ENCODE measurements at regions not wholly inside any gene's neighbourhood (a gene's known extent, or its start where the extent isn't known, plus 50 kb on each side); places are given as distances from the start of the nearest gene placed in this dataset.

GRCh38 chrX:69021141-69021960 is 143.9 kb downstream of the PJA1 start:
- peaks cover 14% of the 10 kb centered on the region for H3K4me1 Mint-ChIP-seq (ENCODE audit: low read depth)
- no peak overlapping the region for H3K27ac Mint-ChIP-seq
- H3K4me3 Mint-ChIP-seq, result no peak overlapping the region
- no peak for DNase-seq
- TF ChIP-seq, protein P1, sequence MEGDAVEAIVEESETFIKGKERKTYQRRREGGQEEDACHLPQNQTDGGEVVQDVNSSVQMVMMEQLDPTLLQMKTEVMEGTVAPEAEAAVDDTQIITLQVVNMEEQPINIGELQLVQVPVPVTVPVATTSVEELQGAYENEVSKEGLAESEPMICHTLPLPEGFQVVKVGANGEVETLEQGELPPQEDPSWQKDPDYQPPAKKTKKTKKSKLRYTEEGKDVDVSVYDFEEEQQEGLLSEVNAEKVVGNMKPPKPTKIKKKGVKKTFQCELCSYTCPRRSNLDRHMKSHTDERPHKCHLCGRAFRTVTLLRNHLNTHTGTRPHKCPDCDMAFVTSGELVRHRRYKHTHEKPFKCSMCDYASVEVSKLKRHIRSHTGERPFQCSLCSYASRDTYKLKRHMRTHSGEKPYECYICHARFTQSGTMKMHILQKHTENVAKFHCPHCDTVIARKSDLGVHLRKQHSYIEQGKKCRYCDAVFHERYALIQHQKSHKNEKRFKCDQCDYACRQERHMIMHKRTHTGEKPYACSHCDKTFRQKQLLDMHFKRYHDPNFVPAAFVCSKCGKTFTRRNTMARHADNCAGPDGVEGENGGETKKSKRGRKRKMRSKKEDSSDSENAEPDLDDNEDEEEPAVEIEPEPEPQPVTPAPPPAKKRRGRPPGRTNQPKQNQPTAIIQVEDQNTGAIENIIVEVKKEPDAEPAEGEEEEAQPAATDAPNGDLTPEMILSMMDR (IDR thresholded peaks at IDR 0.05), result no peak
- H3K27me3 Mint-ChIP-seq (ENCODE audit: insufficient read depth), result no peaks in the 10 kb centered on the region; the same call in 1 of the 2 replicates
- no peaks in the 10 kb centered on the region for H3K36me3 Mint-ChIP-seq (ENCODE audit: low read depth)
- no peaks in the 10 kb centered on the region for H3K9me3 Mint-ChIP-seq

GRCh38 chrX:69020316-69020715 is 144.9 kb downstream of the PJA1 start:
- TF ChIP-seq, protein P1 (IDR thresholded peaks at IDR 0.05), result no peak
- H3K27me3 Mint-ChIP-seq (ENCODE audit: insufficient read depth), result no peaks in the 10 kb centered on the region; the same call in 1 of the 2 replicates
- H3K27ac Mint-ChIP-seq, result no peak overlapping the region
- no peak for DNase-seq
- no peaks in the 10 kb centered on the region for H3K36me3 Mint-ChIP-seq (ENCODE audit: low read depth)
- no peak overlapping the region for H3K4me3 Mint-ChIP-seq
- peaks cover 6% of the 10 kb centered on the region for H3K4me1 Mint-ChIP-seq (ENCODE audit: low read depth)
- H3K9me3 Mint-ChIP-seq, result no peaks in the 10 kb centered on the region

DNA sequence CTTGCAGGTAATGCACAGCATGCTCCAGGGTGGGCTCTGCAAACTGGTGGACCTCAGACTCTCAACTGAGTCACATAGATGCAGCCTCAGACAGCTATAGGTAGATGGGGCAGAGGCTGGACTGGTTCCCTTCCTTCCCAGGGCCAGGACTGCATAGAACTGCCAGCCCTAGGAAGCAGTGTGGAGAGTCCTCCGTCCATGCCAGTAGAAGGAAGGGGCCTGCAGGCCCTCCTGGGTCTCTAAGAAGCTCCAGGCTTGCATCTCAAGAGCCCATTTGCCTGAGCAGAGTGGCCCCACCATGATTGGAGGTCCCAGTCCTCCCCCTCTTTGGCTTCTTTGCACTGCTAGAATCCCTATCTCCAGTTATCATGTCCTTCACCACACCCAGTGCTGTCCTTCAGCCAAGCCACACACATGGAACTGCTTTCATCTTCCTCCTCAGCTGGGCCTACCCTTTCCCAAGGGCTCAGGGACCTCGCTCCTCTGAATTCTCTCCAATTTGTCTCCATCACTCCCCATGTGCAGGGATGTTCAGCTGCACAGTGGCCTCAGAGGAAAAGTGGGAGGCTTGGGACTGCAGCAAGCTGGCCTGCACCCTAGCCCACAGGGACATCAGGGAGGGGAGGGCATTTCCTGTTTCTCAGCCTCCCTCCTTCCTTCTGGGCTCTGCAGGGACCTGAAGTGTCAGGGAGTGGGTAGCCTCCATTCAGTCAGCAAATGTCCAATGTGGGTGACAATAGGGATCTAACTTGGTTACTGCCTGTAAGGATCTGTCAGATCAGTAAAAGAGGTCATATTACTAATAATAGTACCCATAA is 146.0 kb downstream of the PJA1 start:
- Mint-ChIP-seq H3K4me3 (no peak overlapping the region), H3K4me1 (ENCODE audit: low read depth) (no peaks in the 10 kb centered on the region), H3K27ac (no peak overlapping the region), H3K36me3 (ENCODE audit: low read depth) (no peaks in the 10 kb centered on the region), H3K27me3 (ENCODE audit: insufficient read depth) (no peaks in the 10 kb centered on the region; the same call in 1 of the 2 replicates), H3K9me3 (no peaks in the 10 kb centered on the region)
- DNase-seq, result no peak
- TF ChIP-seq, protein P1 (IDR thresholded peaks at IDR 0.05), result no peak

DNA sequence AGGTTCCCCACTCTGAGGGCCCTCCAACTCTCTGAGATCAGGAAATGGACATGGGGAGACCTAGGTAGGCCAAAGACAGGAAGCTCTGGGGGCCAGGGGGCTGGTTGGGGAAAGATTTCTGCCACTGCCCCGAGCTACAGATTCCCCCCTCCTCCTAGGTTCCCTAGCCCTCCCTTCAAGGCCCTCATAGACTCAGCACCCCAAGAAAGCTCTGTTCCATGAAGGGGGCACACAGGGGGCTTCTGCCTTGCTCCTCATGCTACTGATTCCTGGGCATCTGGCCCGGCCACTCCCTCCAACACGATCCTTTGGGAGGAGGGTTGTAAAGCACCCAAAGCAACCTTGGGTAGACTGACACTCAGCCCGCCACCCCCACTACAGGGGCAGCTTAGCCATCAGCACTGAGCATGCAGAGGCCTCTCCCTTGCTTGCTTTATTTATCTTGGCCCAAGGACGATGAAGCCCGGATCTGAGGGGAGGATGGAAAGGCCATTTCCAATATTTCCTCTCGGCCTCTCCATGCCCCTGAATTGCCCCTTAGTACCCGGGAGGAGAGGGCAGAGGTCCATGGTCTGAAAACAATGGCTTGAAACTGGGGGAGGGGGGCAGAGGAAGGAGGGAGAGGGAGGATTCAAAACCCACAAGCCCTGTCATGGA is 146.7 kb downstream of the PJA1 start:
- DNase-seq, result no peak
- H3K27ac Mint-ChIP-seq, result no peak overlapping the region
- no peaks in the 10 kb centered on the region for H3K4me1 Mint-ChIP-seq (ENCODE audit: low read depth)
- no peak overlapping the region for H3K4me3 Mint-ChIP-seq
- TF ChIP-seq, protein P1 (IDR thresholded peaks at IDR 0.05), result no peak
- no peaks in the 10 kb centered on the region for H3K9me3 Mint-ChIP-seq
- no peaks in the 10 kb centered on the region for H3K36me3 Mint-ChIP-seq (ENCODE audit: low read depth)
- H3K27me3 Mint-ChIP-seq (ENCODE audit: insufficient read depth), result peaks cover 2% of the 10 kb centered on the region; the same call in 1 of the 2 replicates

- no peaks in the 10 kb centered on the region for H3K9me3 Mint-ChIP-seq
- no peaks in the 10 kb centered on the region for H3K4me1 Mint-ChIP-seq (ENCODE audit: low read depth)
- peaks cover 2% of the 10 kb centered on the region for H3K27me3 Mint-ChIP-seq (ENCODE audit: insufficient read depth)
- no peaks in the 10 kb centered on the region for H3K36me3 Mint-ChIP-seq (ENCODE audit: low read depth)
- no peak for DNase-seq
- H3K27ac Mint-ChIP-seq, result no peak overlapping the region
- TF ChIP-seq, protein P1 (IDR thresholded peaks at IDR 0.05), result no peak
- no peak overlapping the region for H3K4me3 Mint-ChIP-seq
Measured at GRCh38 chrX:69016293-69016941, 148.8 kb downstream of the PJA1 start.

All from HFFc6 (cell line).